Immature natural killer cell (primary cell): ENCODE measurements at regions not wholly inside any gene's neighbourhood (a gene's known extent, or its start where the extent isn't known, plus 50 kb on each side); places are given as distances from the start of the nearest gene placed in this dataset.

Source experiments
- DNase-seq, 3 donors: peaks; one replicate each; pipeline ENCODE4 v3.0.0; 2022; ENCODE audit warnings: mixed read lengths in 1 of 3
- H3K27ac Mint-ChIP-seq, 6 donors: one replicate each; pipeline ENCODE4 v1.8.0; 2020; ENCODE audit warnings: mixed read lengths in 6 of 6, mild to moderate bottlenecking in 5 of 6, inconsistent platforms in 4 of 6, moderate library complexity in 3 of 6
- H3K27me3 Mint-ChIP-seq, 3 donors: one replicate each; pipeline ENCODE4 v1.8.0; 2020 to 2021; ENCODE audit warnings: low read depth in 3 of 3, mild to moderate bottlenecking in 3 of 3, mixed read lengths in 3 of 3, moderate library complexity in 3 of 3, inconsistent platforms in 1 of 3
- H3K36me3 Mint-ChIP-seq, 3 donors: one replicate each; pipeline ENCODE4 v1.8.0; 2020; ENCODE audit warnings: mixed read lengths in 3 of 3, inconsistent platforms in 2 of 3, mild to moderate bottlenecking in 2 of 3
- H3K4me1 Mint-ChIP-seq, 2 donors: one replicate each; pipeline ENCODE4 v1.8.0; 2020; ENCODE audit warnings: inconsistent platforms in 2 of 2, mild to moderate bottlenecking in 2 of 2, mixed read lengths in 2 of 2, moderate library complexity in 1 of 2
- H3K4me3 Mint-ChIP-seq, 5 donors: one replicate each; pipeline ENCODE4 v1.8.0; 2020; ENCODE audit warnings: mild to moderate bottlenecking in 5 of 5, mixed read lengths in 5 of 5, inconsistent platforms in 3 of 5, moderate library complexity in 3 of 5
- H3K9me3 Mint-ChIP-seq, 6 donors: one replicate each; pipeline ENCODE4 v1.8.0; 2020; ENCODE audit warnings: mild to moderate bottlenecking in 6 of 6, mixed read lengths in 6 of 6, inconsistent platforms in 4 of 6, moderate library complexity in 3 of 6

GRCh38 chr2:120488531-120488930 is 142.6 kb downstream of the INHBB start:
- no peaks in the 10 kb centered on the region for H3K36me3 Mint-ChIP-seq
- H3K27ac Mint-ChIP-seq = no peak overlapping the region
- no peaks in the 10 kb centered on the region for H3K4me1 Mint-ChIP-seq
- no peak for DNase-seq
- H3K4me3 Mint-ChIP-seq = no peak overlapping the region
- no peaks in the 10 kb centered on the region for H3K9me3 Mint-ChIP-seq
- peaks cover 0 to 11% (median 6%) of the 10 kb centered on the region in 3 donors for H3K27me3 Mint-ChIP-seq

GRCh38 chr2:120489023-120489422 is 143.1 kb downstream of the INHBB start:
- H3K9me3 Mint-ChIP-seq = no peaks in the 10 kb centered on the region
- DNase-seq = no peak
- no peaks in the 10 kb centered on the region for H3K36me3 Mint-ChIP-seq
- H3K27me3 Mint-ChIP-seq = peaks cover 0 to 11% (median 6%) of the 10 kb centered on the region in 3 donors
- no peak overlapping the region for H3K4me3 Mint-ChIP-seq
- no peaks in the 10 kb centered on the region for H3K4me1 Mint-ChIP-seq
- H3K27ac Mint-ChIP-seq = no peak overlapping the region

GRCh38 chr2:120490091-120490798 is 144.3 kb downstream of the INHBB start:
- Mint-ChIP-seq H3K36me3 (no peaks in the 10 kb centered on the region), H3K9me3 (no peaks in the 10 kb centered on the region), H3K4me1 (no peaks in the 10 kb centered on the region), H3K27me3 (peaks cover 0 to 15% (median 2%) of the 10 kb centered on the region in 3 donors), H3K27ac (no peak overlapping the region), H3K4me3 (no peak overlapping the region)
- no peak for DNase-seq

GRCh38 chr2:120491111-120491625 is 145.2 kb downstream of the INHBB start:
- Mint-ChIP-seq H3K36me3 (no peaks in the 10 kb centered on the region), H3K27me3 (peaks cover 0 to 14% (median 2%) of the 10 kb centered on the region in 3 donors), H3K4me3 (no peak overlapping the region), H3K9me3 (no peaks in the 10 kb centered on the region), H3K4me1 (no peaks in the 10 kb centered on the region), H3K27ac (no peak overlapping the region)
- DNase-seq = no peak

- Mint-ChIP-seq H3K36me3 (no peaks in the 10 kb centered on the region), H3K27me3 (peaks cover 0 to 15% (median 2%) of the 10 kb centered on the region in 3 donors), H3K27ac (no peak overlapping the region), H3K9me3 (no peaks in the 10 kb centered on the region), H3K4me1 (no peaks in the 10 kb centered on the region), H3K4me3 (no peak overlapping the region)
- DNase-seq = no peak
Measured at GRCh38 chr2:120493231-120493630, 147.3 kb downstream of the INHBB start.

- Mint-ChIP-seq H3K4me1 (no peaks in the 10 kb centered on the region), H3K27me3 (peaks cover 0 to 13% (median 2%) of the 10 kb centered on the region in 3 donors)
Measured at GRCh38 chr2:120494446-120494845, 148.5 kb downstream of the INHBB start.

GRCh38 chr2:120495586-120495985 is 149.7 kb downstream of the INHBB start:
- Mint-ChIP-seq H3K4me3 (no peak overlapping the region), H3K36me3 (no peaks in the 10 kb centered on the region), H3K27ac (no peak overlapping the region), H3K9me3 (no peaks in the 10 kb centered on the region), H3K27me3 (peaks cover 0 to 14% (median 2%) of the 10 kb centered on the region in 3 donors), H3K4me1 (no peaks in the 10 kb centered on the region)
- DNase-seq = no peak

More at GRCh38 chr2:120494446-120494845, 148.5 kb downstream of the INHBB start:
- H3K9me3 Mint-ChIP-seq = no peaks in the 10 kb centered on the region
- no peak overlapping the region for H3K27ac Mint-ChIP-seq
- no peak for DNase-seq
- no peaks in the 10 kb centered on the region for H3K36me3 Mint-ChIP-seq
- H3K4me3 Mint-ChIP-seq = no peak overlapping the region

- peaks cover 0 to 13% (median 2%) of the 10 kb centered on the region in 3 donors for H3K27me3 Mint-ChIP-seq
- no peaks in the 10 kb centered on the region for H3K36me3 Mint-ChIP-seq
- no peak for DNase-seq
- H3K27ac Mint-ChIP-seq = no peak overlapping the region
- H3K4me1 Mint-ChIP-seq = no peaks in the 10 kb centered on the region
- no peak overlapping the region for H3K4me3 Mint-ChIP-seq
- H3K9me3 Mint-ChIP-seq = no peaks in the 10 kb centered on the region
Measured at GRCh38 chr2:120496235-120496634, 150.3 kb downstream of the INHBB start.

- Mint-ChIP-seq H3K27ac (no peak overlapping the region), H3K9me3 (no peaks in the 10 kb centered on the region), H3K36me3 (no peaks in the 10 kb centered on the region), H3K27me3 (peaks cover 0 to 10% (median 2%) of the 10 kb centered on the region in 3 donors), H3K4me3 (no peak overlapping the region), H3K4me1 (no peaks in the 10 kb centered on the region)
- no peak for DNase-seq
Measured at GRCh38 chr2:120496759-120497158, 150.8 kb downstream of the INHBB start.

GRCh38 chr2:120497261-120497977 is 151.5 kb downstream of the INHBB start:
- DNase-seq = no peak
- no peaks in the 10 kb centered on the region for H3K4me1 Mint-ChIP-seq
- H3K36me3 Mint-ChIP-seq = no peaks in the 10 kb centered on the region
- H3K9me3 Mint-ChIP-seq = no peaks in the 10 kb centered on the region
- peaks cover 0 to 10% (median 2%) of the 10 kb centered on the region in 3 donors for H3K27me3 Mint-ChIP-seq
- H3K4me3 Mint-ChIP-seq = no peak overlapping the region
- H3K27ac Mint-ChIP-seq = no peak overlapping the region

GRCh38 chr2:120498121-120498520 is 152.2 kb downstream of the INHBB start:
- no peaks in the 10 kb centered on the region for H3K9me3 Mint-ChIP-seq
- no peak overlapping the region for H3K27ac Mint-ChIP-seq
- no peaks in the 10 kb centered on the region for H3K36me3 Mint-ChIP-seq
- no peaks in the 10 kb centered on the region for H3K4me1 Mint-ChIP-seq
- H3K27me3 Mint-ChIP-seq = peaks cover 0 to 10% (median 2%) of the 10 kb centered on the region in 3 donors
- H3K4me3 Mint-ChIP-seq = no peak overlapping the region
- DNase-seq = no peak

GRCh38 chr2:120498576-120499394 is 152.8 kb downstream of the INHBB start:
- Mint-ChIP-seq H3K27me3 (peaks cover 0 to 10% (median 2%) of the 10 kb centered on the region in 3 donors), H3K36me3 (no peaks in the 10 kb centered on the region), H3K9me3 (no peaks in the 10 kb centered on the region), H3K4me1 (no peaks in the 10 kb centered on the region), H3K27ac (no peak overlapping the region), H3K4me3 (no peak overlapping the region)
- DNase-seq = no peak

GRCh38 chr2:120499784-120500495 is 154.0 kb downstream of the INHBB start:
- H3K9me3 Mint-ChIP-seq = no peaks in the 10 kb centered on the region
- DNase-seq = no peak
- no peak overlapping the region for H3K27ac Mint-ChIP-seq
- H3K36me3 Mint-ChIP-seq = no peaks in the 10 kb centered on the region
- peaks cover 0 to 6% (median 2%) of the 10 kb centered on the region in 3 donors for H3K27me3 Mint-ChIP-seq
- H3K4me1 Mint-ChIP-seq = no peaks in the 10 kb centered on the region
- H3K4me3 Mint-ChIP-seq = no peak overlapping the region
